ENCODE measurements at regions not wholly inside any gene's neighbourhood (a gene's known extent, or its start where the extent isn't known, plus 50 kb on each side); places are given as distances from the start of the nearest gene placed in this dataset.

- no peak overlapping the region for H3K4me3 ChIP-seq
- DNase-seq (no peak), ATAC-seq (no peak)
- TF ChIP-seq CTCF (IDR thresholded peaks at IDR 0.05): no peak
- TF ChIP-seq POLR2A (IDR thresholded peaks at IDR 0.05): no peak
- H3K27me3 ChIP-seq: no peaks in the 10 kb centered on the region
- H3K27ac ChIP-seq: no peak overlapping the region
- no peaks in the 10 kb centered on the region for H3K4me1 ChIP-seq
- intact Hi-C loops (cut with DNase I): no loop called here
- 59% methylated on average over 4 of the region's 4 CpGs for WGBS (ENCODE audit: insufficient coverage, low coverage, low lambda C conversion rate, missing lambda C conversion rate)
- no peaks in the 10 kb centered on the region for H3K9me3 ChIP-seq
- no peaks in the 10 kb centered on the region for H3K36me3 ChIP-seq
These were observed 765.4 kb downstream of the SORCS1 start for GRCh38 chr10:106399112-106399511.

GRCh38 chr10:106396192-106396591, 768.3 kb downstream of the SORCS1 start:
- DNase-seq (no peak), ATAC-seq (peak; percentile 56 to 77 (median 62))
- no peak overlapping the region for H3K27ac ChIP-seq
- no peak overlapping the region for H3K4me3 ChIP-seq
- 48% methylated on average over 2 of the region's 2 CpGs for WGBS (ENCODE audit: insufficient coverage, low coverage, low lambda C conversion rate, missing lambda C conversion rate)
- intact Hi-C loops (cut with DNase I): no loop called here
- TF ChIP-seq POLR2A (IDR thresholded peaks at IDR 0.05): no peak
- TF ChIP-seq CTCF (IDR thresholded peaks at IDR 0.05): no peak
- no peaks in the 10 kb centered on the region for H3K4me1 ChIP-seq
- H3K27me3 ChIP-seq: no peaks in the 10 kb centered on the region
- H3K9me3 ChIP-seq: no peaks in the 10 kb centered on the region
- H3K36me3 ChIP-seq: no peaks in the 10 kb centered on the region

GRCh38 chr10:106395041-106395749, 769.3 kb downstream of the SORCS1 start:
- intact Hi-C loops (cut with DNase I): no loop called here
- Histone ChIP-seq H3K4me3 (no peak overlapping the region), H3K27me3 (no peaks in the 10 kb centered on the region), H3K9me3 (no peaks in the 10 kb centered on the region), H3K4me1 (no peaks in the 10 kb centered on the region), H3K27ac (no peak overlapping the region), H3K36me3 (no peaks in the 10 kb centered on the region)
- WGBS (ENCODE audit: insufficient coverage, low coverage, low lambda C conversion rate, missing lambda C conversion rate): 59% methylated on average over 3 of the region's 3 CpGs
- no peak for DNase-seq
- TF ChIP-seq CTCF (IDR thresholded peaks at IDR 0.05) (no peak), POLR2A (IDR thresholded peaks at IDR 0.05) (no peak)
- ATAC-seq: peak in 3 of 4 donors; percentile 24 to 73 (median 54)

- intact Hi-C loops (cut with DNase I): no loop called here
- TF ChIP-seq POLR2A (IDR thresholded peaks at IDR 0.05) (no peak), CTCF (IDR thresholded peaks at IDR 0.05) (no peak)
- H3K27me3 ChIP-seq: no peaks in the 10 kb centered on the region
- DNase-seq: no peak
- no peaks in the 10 kb centered on the region for H3K36me3 ChIP-seq
- WGBS (ENCODE audit: insufficient coverage, low coverage, low lambda C conversion rate, missing lambda C conversion rate): no CpG with 5 or more reads among the region's 4 CpGs
- no peaks in the 10 kb centered on the region for H3K4me1 ChIP-seq
- H3K9me3 ChIP-seq: no peaks in the 10 kb centered on the region
- ATAC-seq: no peak
- H3K27ac ChIP-seq: no peak overlapping the region
- H3K4me3 ChIP-seq: no peak overlapping the region
These were observed 771.7 kb downstream of the SORCS1 start for GRCh38 chr10:106392778-106393177.

GRCh38 chr10:106387063-106387462, 777.4 kb downstream of the SORCS1 start:
- intact Hi-C loops (cut with DNase I): no loop called here
- Histone ChIP-seq H3K4me1 (no peaks in the 10 kb centered on the region), H3K9me3 (no peaks in the 10 kb centered on the region), H3K27me3 (no peaks in the 10 kb centered on the region), H3K27ac (no peak overlapping the region), H3K36me3 (no peaks in the 10 kb centered on the region), H3K4me3 (no peak overlapping the region)
- TF ChIP-seq POLR2A (IDR thresholded peaks at IDR 0.05) (no peak), CTCF (IDR thresholded peaks at IDR 0.05) (no peak)
- ATAC-seq (no peak), DNase-seq (no peak)

All from right lobe of liver (tissue), 6 donors.